Stromal cell of bone marrow (primary cell): ENCODE measurements at regions not wholly inside any gene's neighbourhood (a gene's known extent, or its start where the extent isn't known, plus 50 kb on each side); places are given as distances from the start of the nearest gene placed in this dataset.

Experiments used
- DNase-seq: peaks from one replicate; pipeline ENCODE4 v3.0.0-alpha.2; 2012; ENCODE audit warnings: low read depth

DNA sequence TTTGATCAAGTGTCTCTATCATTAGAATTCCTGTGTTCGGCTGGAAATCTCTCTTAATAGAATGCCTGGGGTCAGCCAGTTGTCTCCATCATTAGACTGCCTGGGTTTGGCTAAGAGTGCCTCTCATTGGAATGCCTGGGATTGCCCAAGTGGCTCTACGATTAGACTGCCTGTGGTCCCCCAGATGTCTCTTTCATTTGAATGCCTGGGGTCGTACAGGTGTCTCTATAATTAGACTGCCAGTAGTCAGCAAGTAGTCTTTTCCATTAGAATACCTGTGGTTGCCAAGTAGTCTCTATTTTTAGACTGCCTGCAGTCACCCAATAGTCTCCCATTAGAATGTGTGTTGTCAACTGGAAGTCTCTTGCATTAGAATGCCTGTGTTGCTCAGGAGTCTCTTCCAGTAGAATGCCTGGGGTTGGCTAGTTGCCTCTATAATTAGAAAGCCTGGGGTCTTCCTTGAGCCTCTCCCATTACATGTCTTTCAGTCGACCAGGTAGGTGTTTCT, 1523.2 kb downstream of the UQCRFS1 start:
- no peak for DNase-seq

DNA sequence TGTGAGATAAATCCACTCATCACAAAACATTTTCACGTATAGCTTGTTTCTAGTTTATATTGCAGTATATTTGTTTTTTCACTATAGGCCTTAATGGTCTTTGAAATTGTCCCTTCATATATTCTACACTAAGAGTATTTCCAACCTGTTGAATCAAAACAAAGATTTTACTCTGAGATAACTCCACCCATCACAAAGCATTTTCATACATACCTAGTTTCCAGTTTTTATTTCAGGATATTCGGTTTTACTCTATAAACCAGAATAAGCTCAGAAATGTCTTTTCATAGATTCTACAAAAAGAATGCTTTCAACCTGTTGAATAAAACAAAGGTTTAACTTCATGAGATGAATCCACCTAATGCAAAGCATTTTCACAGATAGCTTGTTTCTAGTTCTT, 1528.7 kb downstream of the UQCRFS1 start:
- no peak for DNase-seq

DNA sequence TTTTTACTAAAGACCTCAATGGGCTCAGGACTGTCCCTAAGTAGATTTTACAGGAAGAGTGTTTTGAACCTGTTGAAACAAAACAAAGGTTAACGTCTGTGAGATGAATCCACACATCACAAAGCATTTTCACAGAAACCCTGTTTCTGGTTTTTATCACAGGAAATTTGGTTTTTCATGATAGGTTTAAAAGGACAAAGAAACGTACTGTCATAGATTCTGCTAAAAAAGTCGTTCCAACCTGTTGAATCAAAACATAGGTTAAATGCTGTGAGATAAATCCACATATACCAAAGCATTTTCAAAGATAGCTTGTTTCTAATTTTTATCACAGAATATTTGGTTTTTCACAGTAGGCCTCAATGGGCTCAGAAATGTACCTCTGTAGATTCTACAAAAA, 1531.0 kb downstream of the UQCRFS1 start:
- no peak for DNase-seq

DNA sequence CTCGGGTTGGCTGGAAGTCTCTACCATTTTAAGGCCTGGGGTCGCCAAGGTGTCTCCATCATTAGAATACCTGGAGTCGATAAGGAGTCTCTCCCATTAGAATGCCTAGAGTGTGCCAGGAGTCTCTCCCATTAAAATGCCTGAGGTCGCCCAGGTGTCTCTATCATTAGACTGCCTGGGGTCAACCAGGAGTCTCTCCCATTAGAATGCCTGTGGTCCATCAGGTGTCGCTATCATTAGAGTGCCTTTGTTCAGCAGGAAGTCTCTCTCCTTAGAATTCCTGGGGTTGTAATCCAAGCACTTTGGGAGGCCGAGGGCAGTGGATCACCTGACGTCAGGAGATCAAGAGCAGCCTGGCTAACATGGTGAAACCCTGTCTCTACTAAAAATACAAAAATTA, 1533.0 kb downstream of the UQCRFS1 start:
- no peak for DNase-seq

DNA sequence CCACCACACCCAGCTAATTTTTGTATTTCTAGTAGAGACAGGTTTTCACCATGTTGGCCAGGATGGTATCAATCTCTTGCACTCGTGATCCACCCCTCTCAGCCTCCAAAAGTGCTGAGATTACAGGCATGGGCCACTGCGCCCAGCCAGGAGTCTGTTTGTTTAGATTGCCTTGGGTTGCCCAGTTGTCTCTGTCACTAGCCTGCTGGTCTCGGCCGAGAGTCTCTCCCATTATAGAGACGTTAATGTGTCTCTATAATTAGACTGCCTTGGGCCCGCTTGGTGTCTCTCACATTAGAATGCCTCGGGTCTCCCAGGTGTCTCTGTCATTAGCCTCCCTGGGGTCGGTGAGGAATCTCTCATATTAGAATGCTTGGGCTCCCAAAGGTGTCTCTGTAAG, 1533.6 kb downstream of the UQCRFS1 start:
- no peak for DNase-seq

DNA sequence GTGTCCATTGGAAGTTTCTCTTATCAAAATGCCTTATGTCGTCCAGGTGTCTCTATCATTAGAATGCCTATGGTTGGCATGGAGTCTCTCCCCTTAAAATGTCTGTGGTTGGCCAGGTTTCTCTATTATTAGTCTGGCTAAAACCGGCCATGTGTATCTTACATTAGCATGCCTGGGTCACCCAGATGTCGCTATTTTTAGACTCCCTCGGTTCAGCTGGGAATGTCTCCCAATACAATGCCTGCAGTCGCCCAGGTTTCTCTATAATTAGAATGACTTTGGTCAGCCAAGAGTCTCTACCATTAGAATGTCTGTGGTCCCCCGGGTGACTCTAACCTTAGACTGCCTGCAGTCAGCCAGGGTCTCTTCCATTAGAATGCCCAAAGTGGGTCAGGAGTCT, 1536.1 kb downstream of the UQCRFS1 start:
- DNase-seq = no peak

DNA sequence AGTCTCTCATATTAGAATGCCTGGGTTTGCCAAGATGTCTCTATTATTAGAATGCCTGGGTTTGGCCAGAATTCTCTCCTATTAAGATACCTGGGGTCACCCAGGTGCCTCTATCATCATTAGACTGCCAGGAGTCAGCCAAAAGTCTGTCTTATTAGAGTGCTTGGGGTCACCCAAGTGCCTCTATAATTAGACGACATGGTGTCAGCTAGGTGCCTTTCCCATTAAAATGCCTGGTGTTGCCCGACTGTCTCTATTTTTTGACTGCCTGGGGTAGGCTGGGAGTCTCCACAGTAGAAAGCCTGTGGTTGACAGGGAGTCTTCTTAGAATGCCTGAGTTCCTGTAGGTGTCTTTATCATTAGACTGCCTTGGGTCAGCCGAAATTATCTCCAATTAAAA, 1536.6 kb downstream of the UQCRFS1 start:
- DNase-seq = no peak

DNA sequence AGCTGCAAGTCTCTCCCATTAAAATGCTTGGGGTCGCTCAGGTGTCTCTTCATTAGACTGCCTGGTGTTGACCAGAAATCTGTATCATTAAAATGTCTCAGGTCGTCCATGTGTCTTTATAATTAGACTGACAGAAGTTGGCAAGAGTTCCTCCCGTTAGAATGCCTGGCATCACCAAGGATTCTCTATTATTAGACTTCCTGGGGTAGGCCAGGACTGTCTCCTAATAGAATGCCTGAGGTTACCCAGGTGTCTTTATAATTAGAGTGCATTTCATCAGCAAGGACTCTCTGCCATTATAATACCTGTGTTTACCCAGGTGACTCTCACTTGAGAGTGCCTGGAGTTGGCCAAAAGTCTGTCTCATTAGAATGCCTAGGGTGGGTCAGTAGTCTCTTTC, 1537.2 kb downstream of the UQCRFS1 start:
- DNase-seq = no peak

DNA sequence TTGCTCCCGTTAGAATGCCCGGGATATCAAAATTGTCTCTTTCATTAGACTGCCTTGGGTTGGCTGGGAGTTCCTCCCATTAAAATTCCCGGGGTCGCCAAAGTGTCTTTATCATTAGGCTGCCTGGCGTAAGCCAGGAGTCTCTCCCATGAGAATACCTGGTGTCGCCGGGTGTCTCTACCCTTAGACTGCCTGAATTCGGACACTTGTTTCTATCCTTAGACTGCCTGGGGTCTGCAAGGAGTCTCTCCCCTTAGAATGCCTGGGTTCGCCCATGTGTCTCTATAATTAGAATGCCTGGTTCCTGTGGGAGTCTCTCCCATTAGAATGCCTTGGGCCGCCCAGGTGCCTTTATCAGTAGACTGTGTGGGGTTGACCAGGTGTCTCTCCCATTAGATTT, 1538.2 kb downstream of the UQCRFS1 start:
- DNase-seq = no peak

DNA sequence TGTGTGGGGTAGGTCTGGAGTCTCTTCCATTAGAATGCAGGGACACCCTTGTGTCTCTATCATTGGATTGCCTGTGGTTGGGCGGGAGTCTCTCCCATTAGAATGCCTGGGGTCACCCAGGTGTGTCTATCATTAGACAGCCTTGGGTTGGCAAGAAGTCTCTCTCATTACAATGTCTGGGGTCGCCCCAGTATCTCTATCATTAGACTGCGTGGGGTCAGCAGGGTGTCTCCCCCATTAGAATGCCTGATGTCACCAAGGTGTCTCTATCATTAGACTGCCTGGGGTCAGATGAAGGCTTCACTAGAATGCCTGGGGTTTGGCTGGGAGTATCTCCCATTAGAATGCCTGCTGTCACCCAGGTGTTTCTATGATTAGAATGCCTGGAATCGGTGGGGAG, 1539.0 kb downstream of the UQCRFS1 start:
- no peak for DNase-seq

DNA sequence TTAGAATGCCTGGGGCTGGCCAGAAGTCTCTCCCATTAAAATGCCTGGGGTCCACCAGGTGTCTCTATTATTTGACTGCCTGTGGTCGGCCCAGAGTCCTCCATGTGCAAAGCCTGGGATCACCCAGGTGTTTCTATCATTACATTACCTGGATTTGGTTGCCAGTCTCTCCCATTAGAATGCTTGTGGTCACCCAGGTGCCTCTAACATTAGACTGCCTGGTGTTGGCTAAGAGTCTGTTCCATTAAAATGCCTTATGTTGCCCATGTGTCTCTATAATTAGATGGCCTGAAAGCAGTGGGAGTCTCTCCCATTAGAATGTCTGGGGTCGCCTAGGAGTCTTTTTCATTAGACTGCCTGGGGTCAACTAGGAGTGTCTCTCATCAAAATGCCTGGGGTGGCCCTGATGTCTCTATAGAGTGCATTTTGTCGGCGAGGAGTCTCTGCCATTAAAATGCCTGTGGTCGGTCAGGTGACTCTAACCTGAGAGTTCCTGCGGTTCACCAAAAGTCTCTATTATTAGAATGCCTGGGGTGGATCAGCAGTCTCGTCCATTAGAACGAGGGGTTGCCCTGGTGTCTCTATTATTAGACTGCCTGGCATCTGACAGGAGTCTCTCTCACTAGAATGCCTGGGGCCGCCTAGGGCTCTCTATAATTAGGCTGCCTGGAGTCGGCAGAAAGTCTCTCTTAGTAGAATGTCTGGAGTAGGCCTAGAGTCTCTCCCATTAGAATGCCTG, 1540.5 kb downstream of the UQCRFS1 start:
- no peak for DNase-seq

DNA sequence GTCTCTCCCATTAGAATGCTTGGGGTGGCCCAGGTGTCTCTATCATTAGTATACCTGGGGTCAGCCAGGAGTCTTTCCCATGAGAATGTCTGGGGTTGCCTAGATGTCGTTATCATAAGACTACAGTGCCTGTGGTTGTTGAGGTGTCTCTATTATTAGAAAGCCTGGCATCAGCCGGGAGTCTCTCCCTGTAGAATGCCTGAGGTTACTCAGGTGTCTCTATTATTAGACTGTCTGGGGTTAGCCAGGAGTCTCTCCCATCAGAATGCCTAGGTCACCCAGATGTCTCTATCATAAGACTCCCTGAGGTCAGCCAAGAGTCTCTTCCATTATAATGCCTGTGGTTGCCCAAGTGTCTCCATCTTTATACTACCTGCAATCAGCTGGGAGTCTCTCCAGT, 1541.1 kb downstream of the UQCRFS1 start:
- no peak for DNase-seq

DNA sequence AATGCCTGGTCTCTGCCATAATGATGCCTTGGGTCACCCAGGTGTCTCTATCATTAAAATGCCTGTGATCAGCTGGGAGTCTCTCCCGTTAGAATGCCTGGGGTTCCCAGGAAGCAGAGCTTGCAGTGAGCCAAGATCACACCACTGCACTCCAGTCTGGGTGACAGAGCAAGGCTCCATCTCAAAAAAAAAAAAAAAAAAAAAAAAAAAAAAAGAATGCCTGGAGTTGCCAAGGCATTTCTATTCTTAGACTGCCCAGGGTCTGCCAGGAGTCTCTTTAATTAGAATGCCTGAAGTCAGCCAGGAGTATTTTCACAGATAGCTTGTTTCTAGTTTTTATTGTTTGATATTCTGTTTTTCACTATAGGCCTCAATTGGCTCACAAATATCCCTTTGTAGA, 1552.5 kb downstream of the UQCRFS1 start:
- no peak for DNase-seq

DNA sequence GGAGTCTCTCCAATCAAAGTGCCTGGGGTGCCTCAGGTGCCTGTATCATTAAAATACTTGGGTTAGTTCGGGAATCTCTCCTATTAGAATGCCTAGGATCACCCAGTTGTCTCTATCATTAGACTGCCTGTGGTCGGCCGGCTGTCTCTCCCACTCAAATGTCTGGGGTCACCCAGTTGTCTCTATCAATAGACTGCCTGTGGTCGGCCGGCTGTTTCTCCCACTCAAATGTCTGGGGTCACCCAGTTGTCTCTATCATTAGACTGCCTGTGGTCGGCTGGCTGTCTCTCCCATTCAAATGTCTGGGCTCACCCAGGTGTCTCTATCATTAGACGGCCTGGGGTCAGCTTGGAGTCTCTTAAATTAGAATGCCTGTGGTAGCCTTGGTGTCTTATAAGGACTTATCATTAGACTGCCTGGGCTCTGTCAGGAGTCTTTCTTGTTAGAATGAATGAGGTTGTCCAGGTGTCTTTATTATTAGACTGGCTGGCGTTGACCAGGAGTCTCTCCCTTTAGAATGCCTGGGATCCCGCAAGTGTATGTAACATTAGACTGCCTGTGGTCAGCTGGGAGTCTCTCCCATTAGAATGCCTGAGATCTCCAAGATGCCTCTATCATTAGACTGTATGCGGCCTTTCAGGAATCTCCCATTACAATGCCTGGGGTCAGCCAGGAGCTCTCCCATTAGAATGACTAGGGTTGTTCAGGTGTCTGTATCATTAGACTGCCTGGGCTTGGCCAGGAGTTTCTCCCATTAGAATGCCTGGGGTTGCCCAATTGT, 1555.5 kb downstream of the UQCRFS1 start:
- DNase-seq = no peak

DNA sequence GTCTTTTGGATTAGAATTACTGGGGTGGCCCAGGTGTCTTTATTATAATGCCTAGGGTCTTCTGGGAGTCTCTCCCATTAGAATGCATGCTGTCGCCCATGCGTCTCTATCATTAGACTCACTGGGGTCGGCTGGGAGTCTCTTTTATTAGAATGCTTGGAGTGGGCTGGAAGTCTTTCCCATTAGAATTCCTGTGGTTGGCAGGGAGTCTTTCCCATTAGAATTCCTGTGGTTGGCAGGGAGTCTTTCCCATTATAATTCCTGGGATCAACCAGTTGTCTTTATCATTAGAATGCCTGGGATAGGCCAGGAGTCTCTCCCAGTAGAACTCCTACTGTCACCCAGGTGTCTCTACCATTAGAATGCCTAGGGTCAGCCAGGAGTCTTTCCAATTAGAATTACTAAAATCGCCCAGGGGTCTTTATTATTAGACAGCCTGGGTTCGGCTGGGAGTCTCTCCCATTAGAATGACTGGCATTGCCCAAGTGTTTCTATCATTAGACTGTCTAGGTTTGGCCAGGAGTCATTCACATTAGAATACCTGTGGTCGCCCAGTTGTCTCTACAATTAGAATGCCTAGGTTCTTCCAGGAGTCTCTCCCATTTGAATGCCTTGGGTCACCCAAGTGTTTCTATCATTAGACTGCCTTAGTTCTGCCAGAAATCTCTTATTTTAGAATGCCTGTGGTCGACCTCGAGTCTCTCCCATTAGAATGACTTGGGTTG, 1558.5 kb downstream of the UQCRFS1 start:
- no peak for DNase-seq

DNA sequence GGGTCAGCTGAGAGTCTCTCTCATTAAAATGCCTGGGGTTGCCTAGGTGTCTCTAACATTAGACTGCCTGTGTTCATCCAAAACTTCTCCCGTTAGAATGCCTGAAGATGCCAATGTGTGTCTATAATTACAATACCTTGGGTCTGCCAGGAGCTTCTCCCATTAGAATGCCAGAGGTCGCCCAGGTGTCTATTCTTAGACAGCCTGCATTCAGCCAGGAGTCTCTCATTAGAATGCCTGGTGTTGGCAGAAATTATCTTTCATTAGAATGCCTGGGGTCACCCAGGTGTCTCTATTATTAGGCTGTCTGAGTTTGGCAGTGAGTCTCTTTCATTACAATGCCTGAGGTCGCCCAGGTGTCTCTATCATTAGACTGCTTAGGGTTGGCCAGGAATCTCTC, 1560.2 kb downstream of the UQCRFS1 start:
- DNase-seq = no peak

DNA sequence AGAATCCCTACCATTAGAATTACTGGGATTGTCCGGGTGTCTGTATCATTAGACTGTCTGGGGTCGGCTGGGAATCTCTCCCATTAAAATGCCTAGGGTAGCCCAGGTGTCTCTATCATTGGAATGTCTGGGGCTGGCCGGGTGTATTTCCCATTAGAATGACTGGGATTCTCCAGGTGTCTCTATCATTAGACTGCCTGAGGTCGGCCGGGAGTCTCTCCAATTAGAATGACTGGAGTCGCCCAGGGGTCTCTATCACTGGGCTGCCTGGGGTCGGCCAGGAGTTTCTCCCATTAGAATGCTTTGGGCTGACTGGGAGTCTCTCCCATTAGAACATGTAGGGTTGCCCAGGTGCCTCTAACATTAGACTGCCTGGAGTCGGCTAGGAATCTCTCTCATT, 1560.7 kb downstream of the UQCRFS1 start:
- DNase-seq = no peak

DNA sequence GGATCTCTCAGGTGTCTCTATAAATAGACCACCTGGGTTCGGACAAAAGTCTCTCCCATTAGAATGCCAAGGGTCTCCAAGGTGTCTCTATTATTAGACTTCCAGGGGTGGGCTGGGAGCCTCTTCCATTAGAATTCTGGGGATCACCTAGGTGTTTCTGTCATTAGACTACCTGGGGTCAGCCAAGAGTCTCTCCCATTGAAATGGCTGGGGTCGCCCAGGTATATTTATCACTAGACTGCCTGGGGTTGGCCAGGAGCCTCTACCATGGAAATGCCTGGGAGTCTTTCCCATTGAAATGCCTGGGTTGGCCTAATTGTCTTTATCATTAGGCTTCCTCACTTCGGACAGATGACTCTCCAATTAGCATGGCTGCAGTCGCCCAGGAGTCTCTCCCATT, 1565.5 kb downstream of the UQCRFS1 start:
- DNase-seq = no peak

DNA sequence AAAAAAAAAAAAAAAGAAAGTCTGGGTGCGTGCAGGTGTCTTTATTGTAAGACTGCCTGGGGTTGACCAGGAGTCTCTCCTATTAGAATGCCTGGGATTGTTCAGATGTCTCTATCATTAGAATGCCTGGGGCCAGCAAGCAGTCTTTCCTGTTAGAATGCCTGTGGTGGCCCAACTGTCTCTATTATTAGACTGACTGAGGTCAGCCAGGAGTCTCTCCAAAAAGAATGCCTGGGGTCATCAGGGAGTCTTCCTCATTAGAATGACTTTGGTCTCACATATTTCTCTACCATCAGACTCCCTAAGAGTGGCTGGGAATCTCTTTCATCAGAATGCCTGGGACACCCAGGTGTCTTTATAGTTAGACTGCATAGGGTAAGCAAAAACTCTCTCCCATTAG, 1577.5 kb downstream of the UQCRFS1 start:
- no peak for DNase-seq

DNA sequence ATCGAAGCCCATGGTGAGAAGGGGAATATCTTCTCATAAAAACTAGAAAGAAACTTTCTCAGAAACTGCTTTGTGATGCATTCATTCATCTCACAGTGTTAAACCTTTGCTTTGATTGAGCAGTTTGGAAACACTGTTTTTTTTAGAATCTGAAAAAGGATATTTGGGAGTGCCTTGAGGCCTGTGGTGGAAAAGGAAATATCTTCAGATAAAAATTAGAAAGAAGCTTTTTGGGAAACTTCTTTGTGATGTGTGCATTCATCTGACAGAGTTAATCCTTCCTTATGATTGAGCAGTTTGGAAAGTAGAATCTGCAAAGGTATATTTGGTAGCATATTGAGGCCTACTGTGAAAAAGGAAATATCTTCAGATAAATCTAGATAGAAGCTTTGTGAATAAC, 1594.9 kb downstream of the UQCRFS1 start:
- DNase-seq = no peak

DNA sequence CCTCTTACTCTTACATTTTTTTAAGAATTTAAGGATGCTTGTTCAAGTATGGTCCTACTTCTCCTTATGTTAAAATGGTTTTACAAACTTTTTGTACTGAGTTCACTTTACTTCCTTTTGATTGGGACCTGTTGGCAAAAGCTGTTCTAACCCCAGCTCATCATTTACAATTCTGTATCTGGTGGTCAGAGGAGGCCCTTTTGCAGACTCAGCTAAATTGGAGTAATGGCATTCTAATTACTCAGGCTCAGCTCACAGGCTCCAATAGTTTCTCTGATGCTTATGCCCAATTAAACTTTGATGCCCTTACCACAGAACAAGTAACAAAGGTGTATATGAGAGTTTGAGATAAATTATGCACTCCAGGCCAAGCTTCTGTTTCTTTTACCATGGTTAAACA, 1632.0 kb downstream of the UQCRFS1 start:
- no peak for DNase-seq
